ENCODE measurements at regions not wholly inside any gene's neighbourhood (a gene's known extent, or its start where the extent isn't known, plus 50 kb on each side); places are given as distances from the start of the nearest gene placed in this dataset.
"Not testable (repeated sequence)": the region's sequence is repeated elsewhere in the genome, so short reads cannot be mapped to it uniquely, and the experiment has no call there.

DNA sequence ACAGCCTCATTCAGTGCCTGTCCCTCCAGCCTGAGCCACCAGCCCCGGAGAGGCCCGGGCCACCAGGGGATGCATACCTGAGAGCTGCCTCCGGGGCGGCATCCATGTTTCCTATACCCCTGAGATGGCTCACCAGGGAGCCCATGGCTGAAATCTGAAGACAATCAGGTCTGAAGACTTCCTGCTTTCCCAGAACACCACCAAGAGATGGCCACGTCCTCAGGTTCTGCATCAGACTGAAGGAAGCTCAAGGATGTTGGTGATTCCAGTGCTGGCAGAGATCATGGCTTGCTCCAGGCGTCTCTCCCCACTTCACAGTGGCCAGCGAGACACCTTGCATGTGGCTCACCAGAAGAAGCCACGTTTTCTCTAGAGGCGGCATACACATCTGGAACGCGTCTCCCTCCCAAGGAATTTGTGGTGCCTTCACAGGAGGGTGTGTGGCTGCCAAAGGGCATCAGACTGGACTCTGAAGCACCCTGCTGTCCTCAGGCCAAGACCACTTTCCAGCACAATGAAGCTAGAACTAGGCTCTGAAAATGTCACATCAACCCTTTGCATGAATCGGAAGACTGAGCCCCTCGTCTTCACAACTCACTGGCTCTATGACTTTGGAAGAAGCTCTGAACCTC is 170.7 kb upstream of the IRF2BP2 start:
- DNase-seq (ENCODE audit: low spot score in 2 of 2): peak in 1 of 2 donors; percentile 89

GRCh38 chr1:234780112-234780511 is 170.1 kb upstream of the IRF2BP2 start:
- DNase-seq (ENCODE audit: low spot score in 2 of 2): no peak
- TF ChIP-seq POLR2A (IDR thresholded peaks at IDR 0.05): no peak
- TF ChIP-seq, protein P1, sequence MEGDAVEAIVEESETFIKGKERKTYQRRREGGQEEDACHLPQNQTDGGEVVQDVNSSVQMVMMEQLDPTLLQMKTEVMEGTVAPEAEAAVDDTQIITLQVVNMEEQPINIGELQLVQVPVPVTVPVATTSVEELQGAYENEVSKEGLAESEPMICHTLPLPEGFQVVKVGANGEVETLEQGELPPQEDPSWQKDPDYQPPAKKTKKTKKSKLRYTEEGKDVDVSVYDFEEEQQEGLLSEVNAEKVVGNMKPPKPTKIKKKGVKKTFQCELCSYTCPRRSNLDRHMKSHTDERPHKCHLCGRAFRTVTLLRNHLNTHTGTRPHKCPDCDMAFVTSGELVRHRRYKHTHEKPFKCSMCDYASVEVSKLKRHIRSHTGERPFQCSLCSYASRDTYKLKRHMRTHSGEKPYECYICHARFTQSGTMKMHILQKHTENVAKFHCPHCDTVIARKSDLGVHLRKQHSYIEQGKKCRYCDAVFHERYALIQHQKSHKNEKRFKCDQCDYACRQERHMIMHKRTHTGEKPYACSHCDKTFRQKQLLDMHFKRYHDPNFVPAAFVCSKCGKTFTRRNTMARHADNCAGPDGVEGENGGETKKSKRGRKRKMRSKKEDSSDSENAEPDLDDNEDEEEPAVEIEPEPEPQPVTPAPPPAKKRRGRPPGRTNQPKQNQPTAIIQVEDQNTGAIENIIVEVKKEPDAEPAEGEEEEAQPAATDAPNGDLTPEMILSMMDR (IDR thresholded peaks at IDR 0.05): no peak
- intact Hi-C loops (cut with DNase I; ENCODE audit: low total_unique reads): no loop called here

More for the DNA sequence above, 170.7 kb upstream of the IRF2BP2 start:
- TF ChIP-seq POLR2A (IDR thresholded peaks at IDR 0.05): no peak
- TF ChIP-seq, protein P1 (IDR thresholded peaks at IDR 0.05): no peak
- no peak overlapping the region for H3K4me3 ChIP-seq (ENCODE audit: low read depth, poor library complexity, severe bottlenecking)
- intact Hi-C loops (cut with DNase I; ENCODE audit: low total_unique reads): no loop called here
- WGBS, 2 donors: 82 to 83% methylated on average over 13 of the region's 13 CpGs

DNA sequence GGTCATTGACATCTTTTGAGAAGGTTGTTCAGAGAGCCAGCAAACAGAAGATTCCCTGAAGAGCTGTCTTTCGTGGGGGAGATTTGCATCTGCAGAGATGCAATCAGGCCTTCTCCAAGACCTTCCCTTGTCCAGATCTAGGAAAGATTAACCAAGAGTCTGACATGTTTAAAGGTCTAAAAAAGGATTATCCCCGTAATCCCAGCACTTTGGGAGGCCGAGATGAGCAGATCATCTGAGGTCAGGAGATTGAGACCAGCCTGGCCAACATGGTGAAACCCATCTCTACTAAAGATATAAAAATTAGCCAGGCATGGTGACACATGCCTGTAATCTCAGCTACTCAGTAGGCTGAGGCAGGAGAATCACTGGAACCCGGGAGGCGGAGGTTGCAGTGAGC is 169.6 kb upstream of the IRF2BP2 start:
- H3K4me3 ChIP-seq (ENCODE audit: low read depth, poor library complexity, severe bottlenecking); intact Hi-C loops (cut with DNase I; ENCODE audit: low total_unique reads): not testable (repeated sequence)
- peak in 1 of 2 donors; percentile 82 for DNase-seq (ENCODE audit: low spot score in 2 of 2)
- WGBS, 2 donors: 91 to 95% methylated on average over 5 of the region's 5 CpGs

More at GRCh38 chr1:234780112-234780511, 170.1 kb upstream of the IRF2BP2 start:
- WGBS, 2 donors: 92 to 93% methylated on average over 3 of the region's 3 CpGs
- H3K4me3 ChIP-seq (ENCODE audit: low read depth, poor library complexity, severe bottlenecking): no peak overlapping the region

DNA sequence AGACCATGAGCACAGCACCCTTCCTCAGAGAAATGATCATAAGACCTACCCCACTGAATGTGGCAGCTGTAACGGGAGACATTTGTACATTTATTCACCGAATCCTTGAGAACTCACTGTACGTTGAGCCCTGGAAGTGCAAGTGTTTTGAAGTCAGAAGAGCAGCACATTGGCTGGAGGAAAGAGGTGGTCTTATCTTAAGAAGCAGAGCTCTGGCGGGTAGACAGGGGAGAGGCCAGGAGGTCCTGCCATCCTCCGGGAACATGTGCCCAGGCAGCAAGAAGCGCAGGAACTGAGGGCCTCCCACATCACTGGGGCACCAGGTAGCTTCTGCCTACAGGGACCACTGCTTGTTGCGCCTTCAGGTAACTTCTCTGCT is 169.2 kb upstream of the IRF2BP2 start:
- DNase-seq (ENCODE audit: low spot score in 2 of 2): peak in 1 of 2 donors; percentile 89
- intact Hi-C loops (cut with DNase I; ENCODE audit: low total_unique reads): no loop called here
- H3K4me3 ChIP-seq (ENCODE audit: low read depth, poor library complexity, severe bottlenecking): no peak overlapping the region
- TF ChIP-seq, protein P1 (IDR thresholded peaks at IDR 0.05): no peak
- no peak for TF ChIP-seq POLR2A (IDR thresholded peaks at IDR 0.05)
- WGBS, 2 donors: 80 to 83% methylated on average over 7 of the region's 7 CpGs

DNA sequence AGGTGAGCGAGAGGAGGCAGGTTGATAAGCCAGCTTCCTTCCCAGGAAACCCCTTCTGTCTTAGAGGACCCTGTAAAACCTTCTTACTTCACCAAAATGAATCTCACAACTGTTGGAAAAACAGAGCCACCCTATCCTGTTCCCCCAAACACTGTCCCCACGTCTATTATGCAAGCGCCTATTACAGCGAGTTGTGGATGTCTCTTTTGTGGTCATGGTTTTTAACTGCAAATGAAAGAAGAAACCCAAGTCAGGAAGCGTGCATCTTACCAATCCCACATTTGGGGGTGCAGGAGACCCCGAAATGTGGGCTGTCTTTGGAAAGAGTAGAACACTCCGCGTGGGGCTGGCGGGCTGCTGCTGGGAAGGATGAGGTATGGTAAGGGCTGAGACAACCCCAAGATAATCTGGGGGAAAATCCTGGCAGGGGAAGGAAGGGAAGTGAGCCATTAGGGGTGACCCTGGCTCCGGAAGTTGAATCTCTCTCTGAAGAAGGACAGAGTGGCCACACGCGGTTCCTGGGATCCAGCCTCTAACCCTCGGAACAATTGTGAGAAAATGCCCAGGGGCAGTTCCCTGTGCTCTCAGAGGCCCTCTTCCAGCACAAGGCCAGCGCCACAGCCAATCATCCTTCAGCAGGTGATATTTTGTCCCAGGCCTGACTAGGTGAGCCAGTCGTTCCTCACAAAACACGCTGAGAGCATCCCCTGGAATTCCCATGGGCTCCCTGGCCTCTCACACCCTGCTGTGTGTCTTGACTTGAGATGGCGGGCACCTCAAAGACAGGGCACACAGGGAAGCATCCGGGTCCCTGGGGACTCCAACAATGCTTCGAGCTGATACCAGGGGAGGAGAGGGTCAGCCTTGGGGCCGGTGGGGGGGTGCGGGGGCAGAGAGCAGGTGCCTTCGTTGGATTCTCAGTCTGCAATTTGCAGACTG is 168.5 kb upstream of the IRF2BP2 start:
- peak in 1 of 2 donors; percentile 89 for DNase-seq (ENCODE audit: low spot score in 2 of 2)
- intact Hi-C loops (cut with DNase I; ENCODE audit: low total_unique reads): no loop called here
- no peak overlapping the region for H3K4me3 ChIP-seq (ENCODE audit: low read depth, poor library complexity, severe bottlenecking)
- TF ChIP-seq, protein P1 (IDR thresholded peaks at IDR 0.05): no peak
- TF ChIP-seq POLR2A (IDR thresholded peaks at IDR 0.05): no peak
- 75 to 76% methylated on average over 22 of the region's 22 CpGs for WGBS, 2 donors

- no peak for DNase-seq (ENCODE audit: low spot score in 2 of 2)
- TF ChIP-seq, protein P1 (IDR thresholded peaks at IDR 0.05): no peak
- no peak overlapping the region for H3K4me3 ChIP-seq (ENCODE audit: low read depth, poor library complexity, severe bottlenecking)
- whole genome bisulfite sequencing, 2 donors: 88 to 90% methylated on average over 1 of the region's 1 CpG
- intact Hi-C loops (cut with DNase I; ENCODE audit: low total_unique reads): no loop called here
These were observed 167.9 kb upstream of the IRF2BP2 start for GRCh38 chr1:234777856-234778220.
